Tibial nerve (tissue), 4 donors: ENCODE measurements at regions not wholly inside any gene's neighbourhood (a gene's known extent, or its start where the extent isn't known, plus 50 kb on each side); places are given as distances from the start of the nearest gene placed in this dataset.

Source experiments
- CTCF ChIP-seq, 5 experiments: fragments of 200-600 bp in 3 of 5; fragments of 450-650 bp in 2 of 5; sonication (generic) in 3 of 5; IDR thresholded peaks; one replicate each; pipeline ENCODE4 v1.5.1; 2016 to 2019; ENCODE audit warnings: antibody characterized with exemption in 5 of 5, mild to moderate bottlenecking in 3 of 5, moderate library complexity in 2 of 5
- EP300 ChIP-seq, 2 donors: sonication (generic); formaldehyde crosslinking; IDR thresholded peaks; one replicate each; pipeline ENCODE4 v1.6.1; 2017; ENCODE audit warnings: antibody characterized with exemption in 2 of 2, mild to moderate bottlenecking in 1 of 2
- POLR2A ChIP-seq, 2 donors: fragments of 450-650 bp; IDR thresholded peaks; one replicate each; pipeline ENCODE4 v1.6.1; 2017; ENCODE audit warnings: antibody characterized with exemption in 2 of 2, mild to moderate bottlenecking in 2 of 2, moderate library complexity in 2 of 2

GRCh38 chr9:20152151-20152725 lies 363.4 kb upstream of the SLC24A2 start:
- TF ChIP-seq CTCF (IDR thresholded peaks at IDR 0.05): no peak
- TF ChIP-seq POLR2A (IDR thresholded peaks at IDR 0.05): no peak
- no peak for TF ChIP-seq EP300 (IDR thresholded peaks at IDR 0.05)
